SK-N-SH treated with all-trans-retinoic acid at 6 μM for 48 hours (cell line): ENCODE measurements at regions not wholly inside any gene's neighbourhood (a gene's known extent, or its start where the extent isn't known, plus 50 kb on each side); places are given as distances from the start of the nearest gene placed in this dataset.

Experiments
- ATAC-seq: fragments of 200-7000 bp; cut with Tn5 transposase; 3 replicates; pipeline ENCODE4 v1.9.1; 2020; ENCODE audit warnings: mild to moderate bottlenecking, moderate library complexity
- ARNTL ChIP-seq: fragments of 450-650 bp; formaldehyde crosslinking; IDR thresholded peaks from 2 replicates; pipeline ENCODE4 v1.5.0; 2020; ENCODE audit warnings: low read depth, mild to moderate bottlenecking, moderate library complexity, borderline replicate concordance
- BACH2 ChIP-seq: fragments of 250-450 bp; sonication (Bioruptor Pico); IDR thresholded peaks from 2 replicates; pipeline ENCODE4 v1.9.0; 2021; ENCODE audit warnings: mild to moderate bottlenecking, borderline replicate concordance
- CSDC2 ChIP-seq: fragments of 250-450 bp; sonication (Bioruptor Pico); IDR thresholded peaks from 2 replicates; pipeline ENCODE4 v1.5.0; 2020; ENCODE audit warnings: mild to moderate bottlenecking, moderate library complexity
- GLIS3 ChIP-seq: fragments of 250-450 bp; sonication (Bioruptor Pico); IDR thresholded peaks from 2 replicates; pipeline ENCODE4 v1.5.0; 2020; ENCODE audit warnings: mild to moderate bottlenecking, moderate library complexity
- SNAI2 ChIP-seq: fragments of 250-450 bp; sonication (Bioruptor Pico); IDR thresholded peaks from 2 replicates; pipeline ENCODE4 v1.5.0; 2020; ENCODE audit warnings: mild to moderate bottlenecking, moderate library complexity
- TCF4 ChIP-seq: fragments of 250-450 bp; sonication (Bioruptor Pico); IDR thresholded peaks from 2 replicates; pipeline ENCODE4 v1.8.0; 2021; ENCODE audit warnings: mild to moderate bottlenecking, moderate library complexity, borderline replicate concordance
- TOX ChIP-seq: fragments of 250-450 bp; sonication (Bioruptor Pico); IDR thresholded peaks from 2 replicates; pipeline ENCODE4 v1.8.0; 2021; ENCODE audit warnings: mild to moderate bottlenecking, moderate library complexity, borderline replicate concordance
- ZC3H10 ChIP-seq: fragments of 250-450 bp; sonication (Bioruptor Pico); IDR thresholded peaks from 2 replicates; pipeline ENCODE4 v1.5.1; 2021; ENCODE audit warnings: mild to moderate bottlenecking, moderate library complexity
- ZFP3 ChIP-seq: fragments of 250-450 bp; sonication (Bioruptor Pico); IDR thresholded peaks from 2 replicates; pipeline ENCODE4 v1.5.0; 2020; ENCODE audit warnings: mild to moderate bottlenecking, moderate library complexity
- ZFP30 ChIP-seq: fragments of 450-650 bp; formaldehyde crosslinking; IDR thresholded peaks from 2 replicates; pipeline ENCODE4 v1.5.0; 2022; ENCODE audit warnings: mild to moderate bottlenecking, moderate library complexity
- ZNF565 ChIP-seq: fragments of 450-650 bp; formaldehyde crosslinking; conservative IDR thresholded peaks from 2 replicates; pipeline ENCODE4 v1.5.0; 2020; ENCODE audit warnings: low read depth, mild to moderate bottlenecking, moderate library complexity
- ZNF70 ChIP-seq: fragments of 450-650 bp; formaldehyde crosslinking; IDR thresholded peaks from 2 replicates; pipeline ENCODE4 v1.5.0; 2020; ENCODE audit warnings: mild to moderate bottlenecking, moderate library complexity
- ZNF8 ChIP-seq: fragments of 450-650 bp; formaldehyde crosslinking; IDR thresholded peaks from 2 replicates; pipeline ENCODE4 v1.5.0; 2020; ENCODE audit warnings: mild to moderate bottlenecking, moderate library complexity
- TF ChIP-seq, protein P1 (sequence below): fragments of 250-450 bp; sonication (Bioruptor Pico); IDR thresholded peaks from 2 replicates; pipeline ENCODE4 v1.5.1; 2021; ENCODE audit warnings: mild to moderate bottlenecking, moderate library complexity
- TF ChIP-seq, protein P2 (sequence below): fragments of 250-450 bp; sonication (Bioruptor Pico); IDR thresholded peaks from 2 replicates; pipeline ENCODE4 v1.8.0; 2020; ENCODE audit warnings: mild to moderate bottlenecking, moderate library complexity, borderline replicate concordance
- TF ChIP-seq, protein P3 (sequence below): fragments of 250-450 bp; sonication (Bioruptor Pico); IDR thresholded peaks from 2 replicates; pipeline ENCODE4 v1.5.1; 2020; ENCODE audit warnings: low read depth, mild to moderate bottlenecking, moderate library complexity
- TF ChIP-seq, protein P4 (sequence below): fragments of 250-450 bp; sonication (Bioruptor Pico); IDR thresholded peaks from 2 replicates; pipeline ENCODE4 v1.5.0; 2020; ENCODE audit warnings: mild to moderate bottlenecking, moderate library complexity

DNA sequence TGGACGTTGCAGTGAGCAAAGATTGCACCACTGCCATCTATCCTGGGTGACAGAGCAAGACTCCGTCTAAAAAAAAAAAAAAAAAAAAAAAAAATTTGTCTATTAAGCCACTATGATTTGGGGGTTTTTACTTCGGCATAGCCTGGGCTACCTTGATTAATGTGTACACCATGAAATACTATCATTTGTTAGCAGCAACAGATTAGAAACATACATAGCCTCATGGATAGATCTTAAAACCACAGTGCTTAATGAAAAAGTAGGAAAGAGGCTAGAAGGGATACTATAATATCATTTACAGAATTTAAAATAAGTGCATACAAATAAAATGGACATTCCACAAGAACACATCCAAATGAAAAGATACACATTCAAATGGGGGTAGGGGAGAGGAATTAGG is 77.3 kb upstream of the IL6 start:
- no peak for ATAC-seq
- TF ChIP-seq SNAI2 (CRISPR knock-in tag) (no peak), ZFP3 (CRISPR knock-in tag) (no peak), ZNF8 (CRISPR knock-in tag) (no peak), TCF4 (CRISPR knock-in tag) (no peak), TOX (no peak), ZNF70 (no peak), BACH2 (no peak), ZC3H10 (CRISPR knock-in tag) (no peak), CSDC2 (CRISPR knock-in tag) (no peak)
- TF ChIP-seq, protein P1, sequence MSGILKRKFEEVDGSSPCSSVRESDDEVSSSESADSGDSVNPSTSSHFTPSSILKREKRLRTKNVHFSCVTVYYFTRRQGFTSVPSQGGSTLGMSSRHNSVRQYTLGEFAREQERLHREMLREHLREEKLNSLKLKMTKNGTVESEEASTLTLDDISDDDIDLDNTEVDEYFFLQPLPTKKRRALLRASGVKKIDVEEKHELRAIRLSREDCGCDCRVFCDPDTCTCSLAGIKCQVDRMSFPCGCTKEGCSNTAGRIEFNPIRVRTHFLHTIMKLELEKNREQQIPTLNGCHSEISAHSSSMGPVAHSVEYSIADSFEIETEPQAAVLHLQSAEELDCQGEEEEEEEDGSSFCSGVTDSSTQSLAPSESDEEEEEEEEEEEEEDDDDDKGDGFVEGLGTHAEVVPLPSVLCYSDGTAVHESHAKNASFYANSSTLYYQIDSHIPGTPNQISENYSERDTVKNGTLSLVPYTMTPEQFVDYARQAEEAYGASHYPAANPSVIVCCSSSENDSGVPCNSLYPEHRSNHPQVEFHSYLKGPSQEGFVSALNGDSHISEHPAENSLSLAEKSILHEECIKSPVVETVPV (CRISPR knock-in tag), result no peak

DNA sequence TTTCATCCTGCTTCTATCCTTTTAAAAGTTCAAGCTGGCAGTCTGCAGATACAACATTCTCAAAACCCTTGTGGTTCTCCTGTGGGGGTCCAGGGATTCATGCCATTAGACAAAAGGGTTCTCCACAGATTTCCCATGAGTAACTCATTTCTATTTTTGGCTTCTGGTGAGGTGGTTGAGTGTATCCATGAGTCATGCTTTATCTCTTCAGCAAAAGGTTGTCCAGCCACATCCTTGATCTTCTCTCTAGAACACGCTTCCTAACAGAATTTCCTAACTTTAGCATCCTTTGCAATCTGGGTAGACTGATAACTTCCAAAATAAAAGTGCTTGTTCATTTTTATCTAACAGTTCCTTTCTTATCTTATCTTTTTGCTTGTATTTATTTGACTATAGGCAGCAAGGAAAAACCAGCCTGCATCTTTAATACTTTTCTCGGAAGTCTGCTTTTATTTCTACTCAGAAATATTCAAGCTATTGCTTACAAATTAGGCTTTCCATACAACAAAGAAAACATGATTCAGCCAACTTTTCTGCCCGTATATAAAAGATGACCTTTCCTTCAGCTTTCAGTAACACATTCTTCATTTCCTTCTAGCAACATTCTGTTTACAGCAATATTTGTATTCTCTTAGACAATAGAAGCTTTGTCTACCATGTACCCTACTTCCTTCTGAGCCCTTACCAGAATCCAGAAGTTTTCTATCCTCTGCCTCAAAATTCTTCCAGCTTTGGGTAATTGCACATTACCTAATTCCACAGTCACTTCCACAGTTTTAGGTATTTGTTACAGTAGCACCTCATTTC is 79.3 kb upstream of the IL6 start:
- no peak for ATAC-seq
- TF ChIP-seq, protein P2, sequence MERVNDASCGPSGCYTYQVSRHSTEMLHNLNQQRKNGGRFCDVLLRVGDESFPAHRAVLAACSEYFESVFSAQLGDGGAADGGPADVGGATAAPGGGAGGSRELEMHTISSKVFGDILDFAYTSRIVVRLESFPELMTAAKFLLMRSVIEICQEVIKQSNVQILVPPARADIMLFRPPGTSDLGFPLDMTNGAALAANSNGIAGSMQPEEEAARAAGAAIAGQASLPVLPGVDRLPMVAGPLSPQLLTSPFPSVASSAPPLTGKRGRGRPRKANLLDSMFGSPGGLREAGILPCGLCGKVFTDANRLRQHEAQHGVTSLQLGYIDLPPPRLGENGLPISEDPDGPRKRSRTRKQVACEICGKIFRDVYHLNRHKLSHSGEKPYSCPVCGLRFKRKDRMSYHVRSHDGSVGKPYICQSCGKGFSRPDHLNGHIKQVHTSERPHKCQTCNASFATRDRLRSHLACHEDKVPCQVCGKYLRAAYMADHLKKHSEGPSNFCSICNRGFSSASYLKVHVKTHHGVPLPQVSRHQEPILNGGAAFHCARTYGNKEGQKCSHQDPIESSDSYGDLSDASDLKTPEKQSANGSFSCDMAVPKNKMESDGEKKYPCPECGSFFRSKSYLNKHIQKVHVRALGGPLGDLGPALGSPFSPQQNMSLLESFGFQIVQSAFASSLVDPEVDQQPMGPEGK, result no peak
- no peak for TF ChIP-seq GLIS3 (CRISPR knock-in tag)
- TF ChIP-seq, protein P3, sequence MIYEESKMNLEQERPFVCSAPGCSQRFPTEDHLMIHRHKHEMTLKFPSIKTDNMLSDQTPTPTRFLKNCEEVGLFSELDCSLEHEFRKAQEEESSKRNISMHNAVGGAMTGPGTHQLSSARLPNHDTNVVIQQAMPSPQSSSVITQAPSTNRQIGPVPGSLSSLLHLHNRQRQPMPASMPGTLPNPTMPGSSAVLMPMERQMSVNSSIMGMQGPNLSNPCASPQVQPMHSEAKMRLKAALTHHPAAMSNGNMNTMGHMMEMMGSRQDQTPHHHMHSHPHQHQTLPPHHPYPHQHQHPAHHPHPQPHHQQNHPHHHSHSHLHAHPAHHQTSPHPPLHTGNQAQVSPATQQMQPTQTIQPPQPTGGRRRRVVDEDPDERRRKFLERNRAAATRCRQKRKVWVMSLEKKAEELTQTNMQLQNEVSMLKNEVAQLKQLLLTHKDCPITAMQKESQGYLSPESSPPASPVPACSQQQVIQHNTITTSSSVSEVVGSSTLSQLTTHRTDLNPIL (CRISPR knock-in tag), result no peak
- TF ChIP-seq, protein P4, sequence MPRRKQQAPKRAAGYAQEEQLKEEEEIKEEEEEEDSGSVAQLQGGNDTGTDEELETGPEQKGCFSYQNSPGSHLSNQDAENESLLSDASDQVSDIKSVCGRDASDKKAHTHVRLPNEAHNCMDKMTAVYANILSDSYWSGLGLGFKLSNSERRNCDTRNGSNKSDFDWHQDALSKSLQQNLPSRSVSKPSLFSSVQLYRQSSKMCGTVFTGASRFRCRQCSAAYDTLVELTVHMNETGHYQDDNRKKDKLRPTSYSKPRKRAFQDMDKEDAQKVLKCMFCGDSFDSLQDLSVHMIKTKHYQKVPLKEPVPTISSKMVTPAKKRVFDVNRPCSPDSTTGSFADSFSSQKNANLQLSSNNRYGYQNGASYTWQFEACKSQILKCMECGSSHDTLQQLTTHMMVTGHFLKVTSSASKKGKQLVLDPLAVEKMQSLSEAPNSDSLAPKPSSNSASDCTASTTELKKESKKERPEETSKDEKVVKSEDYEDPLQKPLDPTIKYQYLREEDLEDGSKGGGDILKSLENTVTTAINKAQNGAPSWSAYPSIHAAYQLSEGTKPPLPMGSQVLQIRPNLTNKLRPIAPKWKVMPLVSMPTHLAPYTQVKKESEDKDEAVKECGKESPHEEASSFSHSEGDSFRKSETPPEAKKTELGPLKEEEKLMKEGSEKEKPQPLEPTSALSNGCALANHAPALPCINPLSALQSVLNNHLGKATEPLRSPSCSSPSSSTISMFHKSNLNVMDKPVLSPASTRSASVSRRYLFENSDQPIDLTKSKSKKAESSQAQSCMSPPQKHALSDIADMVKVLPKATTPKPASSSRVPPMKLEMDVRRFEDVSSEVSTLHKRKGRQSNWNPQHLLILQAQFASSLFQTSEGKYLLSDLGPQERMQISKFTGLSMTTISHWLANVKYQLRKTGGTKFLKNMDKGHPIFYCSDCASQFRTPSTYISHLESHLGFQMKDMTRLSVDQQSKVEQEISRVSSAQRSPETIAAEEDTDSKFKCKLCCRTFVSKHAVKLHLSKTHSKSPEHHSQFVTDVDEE (CRISPR knock-in tag), result no peak
- TF ChIP-seq, all 23 proteins: peak for 0

DNA sequence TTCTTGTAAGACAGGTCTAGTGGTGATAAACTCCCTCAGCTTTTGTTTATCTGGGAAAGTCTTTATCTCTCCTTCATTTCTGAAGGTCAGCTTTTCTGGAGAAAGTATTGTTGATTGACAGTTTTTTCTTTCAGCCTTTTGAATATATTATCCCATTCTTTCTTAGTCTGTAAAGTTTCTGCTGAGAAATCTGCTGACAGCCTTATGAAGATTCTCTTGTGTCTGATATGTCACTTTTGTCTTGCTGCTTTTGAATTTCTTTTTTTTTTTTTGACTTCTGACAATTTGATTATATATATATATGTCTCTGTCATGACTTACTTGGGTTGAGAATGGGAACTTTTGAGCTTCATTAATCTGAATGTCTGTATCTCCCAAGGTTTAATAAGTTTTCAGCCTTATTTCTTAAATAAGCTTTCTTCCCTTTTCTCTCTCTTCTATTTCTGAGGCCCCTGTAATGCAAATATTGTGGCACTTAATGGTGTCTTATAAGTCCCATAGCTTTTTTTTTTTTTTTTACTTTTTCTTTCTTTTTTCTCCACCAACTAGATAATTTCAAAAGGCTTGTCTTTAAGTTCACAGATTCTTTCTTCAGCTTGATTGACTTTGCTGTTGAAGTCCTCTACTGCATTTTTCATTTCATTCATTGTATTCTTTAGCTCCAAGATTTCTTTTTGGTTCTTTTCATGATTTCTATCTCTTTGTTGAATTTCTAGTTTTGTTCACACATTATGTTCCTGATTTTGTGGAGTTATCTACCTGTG is 81.4 kb upstream of the IL6 start:
- no peak for ATAC-seq
- TF ChIP-seq SNAI2 (CRISPR knock-in tag), result no peak
- TF ChIP-seq, protein P1 (CRISPR knock-in tag), result no peak
- TF ChIP-seq GLIS3 (CRISPR knock-in tag), result no peak
- TF ChIP-seq ARNTL, result no peak
- no peak for TF ChIP-seq ZNF565 (CRISPR knock-in tag)
- TF ChIP-seq, protein P2, result no peak
- TF ChIP-seq, protein P4 (CRISPR knock-in tag), result no peak
- TF ChIP-seq, protein P3 (CRISPR knock-in tag), result no peak
- no peak for TF ChIP-seq ZFP30 (CRISPR knock-in tag)
- TF ChIP-seq BACH2, result no peak
